Gastroesophageal sphincter (tissue), 4 donors: ENCODE measurements at regions not wholly inside any gene's neighbourhood (a gene's known extent, or its start where the extent isn't known, plus 50 kb on each side); places are given as distances from the start of the nearest gene placed in this dataset.

Experiments
- ATAC-seq: fragments of 150-250 bp; one replicate; pipeline ENCODE4 v1.9.1; 2016; ENCODE audit warnings: mild to moderate bottlenecking, moderate library complexity
- H3K27ac ChIP-seq, 4 donors: fragments of 200-600 bp; sonication (generic) in 3 of 4; 1 replicate in 3 of 4; 2 replicates in 1 of 4; pipeline ENCODE4 v1.5.1; 2016 to 2019
- H3K27me3 ChIP-seq: fragments of 200-600 bp; sonication (generic); one replicate; pipeline ENCODE4 v1.5.1; 2019
- H3K36me3 ChIP-seq, 2 donors: fragments of 200-600 bp; sonication (generic); one replicate each; pipeline ENCODE4 v1.5.1; 2019; ENCODE audit warnings: control low read depth in 1 of 2
- H3K4me1 ChIP-seq, 3 donors: fragments of 200-600 bp; sonication (generic); 1 replicate in 2 of 3; 2 replicates in 1 of 3; pipeline ENCODE4 v1.5.1; 2016 to 2019; ENCODE audit warnings: control low read depth in 2 of 3
- H3K4me3 ChIP-seq, 2 donors: fragments of 200-600 bp; sonication (generic); one replicate each; pipeline ENCODE4 v1.5.1; 2019; ENCODE audit warnings: mild to moderate bottlenecking in 1 of 2, moderate library complexity in 1 of 2
- H3K9me3 ChIP-seq, 3 donors: fragments of 200-600 bp; sonication (generic); one replicate each; pipeline ENCODE4 v1.5.1; 2017 to 2019; ENCODE audit warnings: control low read depth in 2 of 3
- EP300 ChIP-seq: sonication (generic); formaldehyde crosslinking; IDR thresholded peaks from one replicate; pipeline ENCODE4 v1.6.1; 2017; ENCODE audit warnings: antibody characterized with exemption, mild to moderate bottlenecking
- POLR2A ChIP-seq, 2 donors: fragments of 450-650 bp; IDR thresholded peaks; one replicate each; pipeline ENCODE4 v1.6.1; 2017; ENCODE audit warnings: antibody characterized with exemption in 2 of 2, mild to moderate bottlenecking in 2 of 2, moderate library complexity in 1 of 2
- POLR2AphosphoS5 ChIP-seq: sonication (generic); formaldehyde crosslinking; IDR thresholded peaks from one replicate; pipeline ENCODE4 v1.6.1; 2017; ENCODE audit warnings: antibody characterized with exemption
- WGBS, 2 donors: methylation state at CpG; one replicate each; pipeline ENCODE4 v1.1.5; 2018; ENCODE audit warnings: low coverage in 1 of 2; 5-methylcytosine and 5-hydroxymethylcytosine counted together
- TF ChIP-seq, protein P1 (sequence below), 4 experiments: fragments of 200-600 bp in 2 of 4; fragments of 450-650 bp in 2 of 4; sonication (generic) in 1 of 4; IDR thresholded peaks; one replicate each; pipeline ENCODE4 v1.5.1; 2017 to 2019; ENCODE audit warnings: antibody characterized with exemption in 4 of 4, mild to moderate bottlenecking in 2 of 4, moderate library complexity in 2 of 4

DNA sequence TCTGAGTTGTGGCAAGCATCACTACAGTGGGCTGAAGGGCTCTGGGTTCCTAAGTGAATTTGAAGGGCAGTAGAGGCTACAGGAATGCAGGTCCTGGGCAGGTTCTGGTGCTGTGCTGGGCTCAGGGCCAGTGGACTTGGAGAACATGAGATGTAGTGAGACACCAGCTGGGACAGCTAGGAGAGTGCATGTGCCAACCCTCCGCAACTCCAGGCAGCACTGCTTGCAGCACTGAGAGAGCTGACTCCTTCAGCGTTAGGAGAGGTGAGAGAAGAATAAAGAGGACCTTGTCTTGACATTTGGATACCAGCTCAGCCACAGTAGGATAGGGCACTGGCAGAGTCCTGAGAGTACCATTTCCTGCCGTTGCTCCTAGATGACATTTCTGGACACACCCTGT is 739.9 kb upstream of the PRR20A start:
- no peaks in the 10 kb centered on the region for H3K36me3 ChIP-seq
- no peak overlapping the region for H3K4me3 ChIP-seq
- no peak overlapping the region for H3K27ac ChIP-seq
- H3K4me1 ChIP-seq, result no peaks in the 10 kb centered on the region
- H3K27me3 ChIP-seq, result no peaks in the 10 kb centered on the region
- WGBS, 2 donors, result 40 to 71% methylated on average over 1 of the region's 3 CpGs
- ATAC-seq, result no peak
- peaks cover 0 to 5% (median 0%) of the 10 kb centered on the region in 3 donors for H3K9me3 ChIP-seq
- no peak for TF ChIP-seq EP300
- TF ChIP-seq, protein P1, sequence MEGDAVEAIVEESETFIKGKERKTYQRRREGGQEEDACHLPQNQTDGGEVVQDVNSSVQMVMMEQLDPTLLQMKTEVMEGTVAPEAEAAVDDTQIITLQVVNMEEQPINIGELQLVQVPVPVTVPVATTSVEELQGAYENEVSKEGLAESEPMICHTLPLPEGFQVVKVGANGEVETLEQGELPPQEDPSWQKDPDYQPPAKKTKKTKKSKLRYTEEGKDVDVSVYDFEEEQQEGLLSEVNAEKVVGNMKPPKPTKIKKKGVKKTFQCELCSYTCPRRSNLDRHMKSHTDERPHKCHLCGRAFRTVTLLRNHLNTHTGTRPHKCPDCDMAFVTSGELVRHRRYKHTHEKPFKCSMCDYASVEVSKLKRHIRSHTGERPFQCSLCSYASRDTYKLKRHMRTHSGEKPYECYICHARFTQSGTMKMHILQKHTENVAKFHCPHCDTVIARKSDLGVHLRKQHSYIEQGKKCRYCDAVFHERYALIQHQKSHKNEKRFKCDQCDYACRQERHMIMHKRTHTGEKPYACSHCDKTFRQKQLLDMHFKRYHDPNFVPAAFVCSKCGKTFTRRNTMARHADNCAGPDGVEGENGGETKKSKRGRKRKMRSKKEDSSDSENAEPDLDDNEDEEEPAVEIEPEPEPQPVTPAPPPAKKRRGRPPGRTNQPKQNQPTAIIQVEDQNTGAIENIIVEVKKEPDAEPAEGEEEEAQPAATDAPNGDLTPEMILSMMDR (IDR thresholded peaks at IDR 0.05), result no peak
- TF ChIP-seq POLR2AphosphoS5, result no peak
- no peak for TF ChIP-seq POLR2A (IDR thresholded peaks at IDR 0.05)

DNA sequence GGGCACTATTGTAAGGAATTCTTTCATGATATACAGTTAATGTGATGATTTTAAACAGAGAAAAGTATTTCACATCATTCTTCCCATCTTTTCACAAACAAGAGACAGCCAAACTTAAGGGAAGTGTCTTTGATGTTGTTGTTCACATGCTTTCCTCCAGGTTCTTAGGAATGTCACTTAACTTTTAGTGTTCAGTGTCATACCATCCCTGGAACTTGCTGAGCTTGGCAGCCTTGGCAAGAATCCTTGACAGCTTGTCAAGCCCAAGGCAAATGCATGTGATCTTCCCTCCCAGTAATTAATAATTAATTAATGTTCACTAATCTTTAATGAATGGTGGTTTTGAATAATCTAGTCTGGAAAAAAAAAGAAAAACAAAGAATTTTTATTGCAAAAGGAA is 727.9 kb upstream of the PRR20A start:
- TF ChIP-seq POLR2A (IDR thresholded peaks at IDR 0.05) (no peak), EP300 (no peak)
- TF ChIP-seq, protein P1 (IDR thresholded peaks at IDR 0.05), result no peak
- Histone ChIP-seq H3K9me3 (peaks cover 0 to 7% (median 0%) of the 10 kb centered on the region in 3 donors), H3K4me3 (no peak overlapping the region), H3K36me3 (no peaks in the 10 kb centered on the region), H3K27ac (no peak overlapping the region), H3K27me3 (no peaks in the 10 kb centered on the region), H3K4me1 (no peaks in the 10 kb centered on the region)
- no peak for ATAC-seq

DNA sequence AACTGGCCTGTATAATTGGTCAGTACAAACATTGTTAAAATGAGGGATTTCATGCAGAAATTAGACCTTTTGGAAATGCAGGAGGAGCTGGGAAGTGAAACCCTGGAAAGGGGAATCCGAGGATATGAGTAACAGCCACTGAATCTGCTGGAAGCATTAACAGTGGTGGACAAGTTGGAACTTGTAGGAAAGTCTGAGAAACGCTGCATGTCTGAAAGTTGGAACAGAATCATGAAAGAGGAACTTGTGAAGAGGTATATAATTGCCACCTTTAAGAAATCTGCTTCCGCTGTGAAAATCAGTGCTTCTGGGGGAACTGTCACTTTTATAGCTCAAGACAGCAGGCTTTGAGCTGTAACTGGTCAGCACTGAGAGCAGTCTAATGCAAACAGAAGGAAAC is 716.5 kb upstream of the PRR20A start:
- no peak overlapping the region for H3K27ac ChIP-seq
- H3K4me3 ChIP-seq, result no peak overlapping the region
- no peaks in the 10 kb centered on the region for H3K27me3 ChIP-seq
- no peaks in the 10 kb centered on the region for H3K9me3 ChIP-seq
- WGBS, 2 donors, result 54 to 82% methylated on average over 3 of the region's 3 CpGs
- ATAC-seq, result no peak
- TF ChIP-seq POLR2AphosphoS5 (no peak), EP300 (no peak), POLR2A (IDR thresholded peaks at IDR 0.05) (no peak)
- TF ChIP-seq, protein P1 (IDR thresholded peaks at IDR 0.05), result no peak
- no peaks in the 10 kb centered on the region for H3K36me3 ChIP-seq
- no peaks in the 10 kb centered on the region for H3K4me1 ChIP-seq

DNA sequence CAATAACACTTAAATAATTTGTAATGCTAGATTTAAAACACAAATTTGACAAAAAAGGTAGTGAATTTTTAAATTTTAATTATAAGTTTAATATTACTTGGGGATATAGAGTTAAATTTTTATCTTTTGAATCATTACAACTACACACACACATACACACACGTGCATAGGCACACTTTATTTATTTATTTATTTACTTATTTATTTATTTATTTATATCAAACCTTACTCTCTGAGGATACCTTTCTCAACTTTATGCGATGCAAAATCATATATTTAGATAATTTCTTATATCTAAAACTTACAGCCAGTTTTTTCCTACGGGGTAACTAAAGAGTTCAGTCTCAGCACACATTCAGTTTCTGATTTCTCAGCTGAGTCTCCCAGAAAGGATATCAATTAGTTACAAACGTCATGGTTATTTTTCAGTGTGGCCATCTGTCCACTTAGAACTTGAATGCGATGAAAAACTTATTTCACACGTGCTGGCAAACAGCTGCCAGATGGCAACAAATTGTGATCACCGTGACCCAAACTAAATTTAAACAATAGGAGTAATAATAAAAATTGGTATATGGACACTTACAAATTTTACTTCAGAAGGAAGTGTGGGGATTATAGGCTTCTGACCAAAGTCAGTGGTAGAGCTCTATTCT is 683.1 kb upstream of the PRR20A start:
- H3K27me3 ChIP-seq, result no peaks in the 10 kb centered on the region
- H3K27ac ChIP-seq, result no peak overlapping the region
- H3K36me3 ChIP-seq, result no peaks in the 10 kb centered on the region
- TF ChIP-seq POLR2AphosphoS5 (no peak), EP300 (no peak), POLR2A (IDR thresholded peaks at IDR 0.05) (no peak)
- TF ChIP-seq, protein P1 (IDR thresholded peaks at IDR 0.05), result no peak
- ATAC-seq, result no peak
- H3K4me3 ChIP-seq, result no peak overlapping the region
- H3K9me3 ChIP-seq, result peaks cover 0 to 12% (median 0%) of the 10 kb centered on the region in 3 donors
- 44 to 52% methylated on average over 7 of the region's 7 CpGs for WGBS, 2 donors
- no peaks in the 10 kb centered on the region for H3K4me1 ChIP-seq

DNA sequence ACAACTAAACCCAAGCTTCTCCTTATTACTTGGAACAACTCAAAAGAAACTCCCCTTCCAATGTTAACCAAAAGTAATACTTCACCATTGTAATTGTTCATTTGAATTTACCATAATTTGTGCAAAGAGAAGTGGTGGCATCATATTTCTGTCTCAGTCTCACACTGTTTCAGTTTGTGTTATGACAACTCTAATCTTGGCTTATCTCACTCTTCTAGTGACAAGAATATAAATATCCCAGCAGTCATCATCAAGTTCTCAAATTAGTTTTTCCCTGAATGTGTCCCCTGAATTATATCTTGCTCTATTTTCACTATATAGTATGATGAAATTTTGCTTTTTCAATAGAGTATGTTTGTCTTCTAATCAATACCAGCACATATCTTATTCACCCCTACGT is 681.4 kb upstream of the PRR20A start:
- Histone ChIP-seq H3K27me3 (no peaks in the 10 kb centered on the region), H3K9me3 (peaks cover 0 to 5% (median 0%) of the 10 kb centered on the region in 3 donors), H3K4me1 (no peaks in the 10 kb centered on the region), H3K4me3 (no peak overlapping the region), H3K36me3 (no peaks in the 10 kb centered on the region), H3K27ac (no peak overlapping the region)
- TF ChIP-seq POLR2A (IDR thresholded peaks at IDR 0.05) (no peak), POLR2AphosphoS5 (no peak), EP300 (no peak)
- TF ChIP-seq, protein P1 (IDR thresholded peaks at IDR 0.05), result no peak
- WGBS, 2 donors, result 73% methylated on average over 1 of the region's 1 CpG; no CpG with 5 or more reads in 1 of the 2 donors
- ATAC-seq, result no peak
